ENCODE measurements at regions not wholly inside any gene's neighbourhood (a gene's known extent, or its start where the extent isn't known, plus 50 kb on each side); places are given as distances from the start of the nearest gene placed in this dataset.

- no peak for TF ChIP-seq CTCF (conservative IDR thresholded peaks at IDR 0.05; ENCODE audit: low read length)
- TF ChIP-seq EZH2phosphoT487 (IDR thresholded peaks at IDR 0.05; ENCODE audit: borderline replicate concordance, low read depth, low read length): no peak
These were observed 170.4 kb downstream of the ZFP36L2 start for GRCh38 chr2:43055985-43056384.

All from OCI-LY7 (cell line).